ENCODE measurements at regions not wholly inside any gene's neighbourhood (a gene's known extent, or its start where the extent isn't known, plus 50 kb on each side); places are given as distances from the start of the nearest gene placed in this dataset.
A peak's percentile ranks its signal among the peaks of the same experiment; 100 is the strongest.

- TF ChIP-seq FOXP4 (CRISPR knock-in tag; IDR thresholded peaks at IDR 0.05) = peak; percentile 48; the same call in 1 of the 2 replicates
- TF ChIP-seq HOXA7 (CRISPR knock-in tag; IDR thresholded peaks at IDR 0.05) = 0 out of 2 replicates have a peak, but pooled peaks have one; percentile 24
- no peak for TF ChIP-seq SCMH1 (CRISPR knock-in tag; IDR thresholded peaks at IDR 0.05; ENCODE audit: borderline replicate concordance)
- 0 out of 2 replicates have a peak, but pooled peaks have one; percentile 42 for TF ChIP-seq ZNF704 (CRISPR knock-in tag; IDR thresholded peaks at IDR 0.05; ENCODE audit: borderline replicate concordance)
- no peak for TF ChIP-seq ZSCAN12 (CRISPR knock-in tag; IDR thresholded peaks at IDR 0.05)
- 0 out of 2 replicates have a peak, but pooled peaks have one; percentile 32 for TF ChIP-seq ZNF136 (CRISPR knock-in tag; IDR thresholded peaks at IDR 0.05; ENCODE audit: low read depth)
- no peak for TF ChIP-seq ZNF792 (CRISPR knock-in tag; IDR thresholded peaks at IDR 0.05)
- TF ChIP-seq ZNF614 (CRISPR knock-in tag; IDR thresholded peaks at IDR 0.05; ENCODE audit: borderline replicate concordance) = no peak
- TF ChIP-seq EEA1 (CRISPR knock-in tag; IDR thresholded peaks at IDR 0.05; ENCODE audit: borderline replicate concordance) = peak; percentile 66; the same call in 1 of the 2 replicates
- no peak for TF ChIP-seq RBAK (CRISPR knock-in tag; IDR thresholded peaks at IDR 0.05)
- no peak for TF ChIP-seq U2AF2 (IDR thresholded peaks at IDR 0.05; ENCODE audit: low read depth, low read length)
- no peak for TF ChIP-seq ZNF878 (CRISPR knock-in tag; IDR thresholded peaks at IDR 0.05)
- TF ChIP-seq ZNF598 (CRISPR knock-in tag; IDR thresholded peaks at IDR 0.05; ENCODE audit: borderline replicate concordance) = peak; percentile 52; the same call in 1 of the 2 replicates
- TF ChIP-seq PCBP1 (IDR thresholded peaks at IDR 0.05; ENCODE audit: borderline replicate concordance, low read depth, low read length) = no peak
- no peak for TF ChIP-seq MXD4 (CRISPR knock-in tag; IDR thresholded peaks at IDR 0.05)
- 0 out of 2 replicates have a peak, but pooled peaks have one; percentile 23 for TF ChIP-seq SMAD3 (CRISPR knock-in tag; IDR thresholded peaks at IDR 0.05)
- TF ChIP-seq ELF1 (CRISPR knock-in tag; IDR thresholded peaks at IDR 0.05) = 0 out of 2 replicates have a peak, but pooled peaks have one; percentile 18
- 0 out of 2 replicates have a peak, but pooled peaks have one; percentile 28 for TF ChIP-seq ZNF83 (CRISPR knock-in tag; IDR thresholded peaks at IDR 0.05; ENCODE audit: borderline replicate concordance)
- TF ChIP-seq RFXANK (CRISPR knock-in tag; IDR thresholded peaks at IDR 0.05) = no peak
- no peak for TF ChIP-seq RFX5 (IDR thresholded peaks at IDR 0.05; ENCODE audit: low read depth, low read length)
- no peak for TF ChIP-seq ZNF652 (CRISPR knock-in tag; IDR thresholded peaks at IDR 0.05; ENCODE audit: borderline replicate concordance, low read depth)
- peak; percentile 11; the same call in 1 of the 2 replicates for TF ChIP-seq CSRNP1 (CRISPR knock-in tag; IDR thresholded peaks at IDR 0.05)
- TF ChIP-seq FUBP1 (CRISPR knock-in tag; IDR thresholded peaks at IDR 0.05; ENCODE audit: borderline replicate concordance) = no peak
- TF ChIP-seq HOXA3 (CRISPR knock-in tag; IDR thresholded peaks at IDR 0.05) = peak; percentile 55
Observed at GRCh38 chr2:64767670-64768468, 114.2 kb upstream of the SERTAD2 start (continued).

Data from HepG2 (cell line).